Caco-2 (cell line): ENCODE measurements at regions not wholly inside any gene's neighbourhood (a gene's known extent, or its start where the extent isn't known, plus 50 kb on each side); places are given as distances from the start of the nearest gene placed in this dataset.

Experiments used
- BruUV-seq: library from RNA; stranded (reverse); fragments of 400-500 nt; replicated peaks from 2 replicates; lab custom pipeline; 2021; lab: Mats Ljungman, UMichigan
- CTCF ChIA-PET: fragments of 300-600 bp; sonication (Branson Sonifier 250); formaldehyde crosslinking; loops from one replicate; lab custom pipeline; 2022; ENCODE audit warnings: antibody characterized with exemption; lab: Charles Lee
- POLR2A ChIA-PET: fragments of 300-600 bp; sonication (Branson Sonifier 250); formaldehyde crosslinking; loops from one replicate; lab custom pipeline; 2022; ENCODE audit warnings: antibody characterized with exemption; lab: Charles Lee
- DNase-seq, 2 experiments: peaks; one replicate each; pipeline versions ENCODE4 v3.0.0 to v3.0.0-alpha.2; 2020 to 2022
- H3K27me3 ChIP-seq: replicated peaks from 2 replicates; pipeline ENCODE4 v1.6.0; 2011; ENCODE audit warnings: low read length; ENCODE audit not compliant: control insufficient read depth, insufficient read depth
- H3K36me3 ChIP-seq: 2 replicates; pipeline ENCODE4 v1.5.1; 2011; ENCODE audit warnings: low read length; ENCODE audit not compliant: control insufficient read depth, insufficient read depth
- H3K4me1 ChIP-seq: fragments of 250-450 bp; sonication (Bioruptor Pico); 2 replicates; pipeline ENCODE4 v1.5.1; 2020; ENCODE audit warnings: mild to moderate bottlenecking
- H3K4me3 ChIP-seq: 2 replicates; pipeline ENCODE4 v1.5.1; 2011; ENCODE audit warnings: low read depth, mild to moderate bottlenecking, control low read depth, low read length
- H3K9me3 ChIP-seq: fragments of 250-450 bp; sonication (Bioruptor Pico); 2 replicates; pipeline ENCODE4 v1.5.1; 2020; ENCODE audit warnings: mild to moderate bottlenecking, moderate library complexity
- H3K27ac Mint-ChIP-seq: one replicate; pipeline ENCODE4 v1.8.0; 2022; ENCODE audit warnings: mixed read lengths; ENCODE audit not compliant: unreplicated experiment
- H3K27me3 Mint-ChIP-seq: one replicate; pipeline ENCODE4 v1.8.0; 2022; ENCODE audit warnings: mixed read lengths; ENCODE audit not compliant: insufficient read depth, unreplicated experiment
- H3K36me3 Mint-ChIP-seq: one replicate; pipeline ENCODE4 v1.8.0; 2022; ENCODE audit warnings: mild to moderate bottlenecking, mixed read lengths; ENCODE audit not compliant: insufficient read depth, unreplicated experiment
- H3K4me1 Mint-ChIP-seq: one replicate; pipeline ENCODE4 v1.8.0; 2022; ENCODE audit warnings: low read depth, mixed read lengths; ENCODE audit not compliant: unreplicated experiment
- H3K4me3 Mint-ChIP-seq: one replicate; pipeline ENCODE4 v1.8.0; 2022; ENCODE audit warnings: mild to moderate bottlenecking, moderate library complexity, mixed read lengths; ENCODE audit not compliant: unreplicated experiment
- H3K9me3 Mint-ChIP-seq: one replicate; pipeline ENCODE4 v1.8.0; 2022; ENCODE audit warnings: mixed read lengths; ENCODE audit not compliant: unreplicated experiment
- intact Hi-C: fragments of 100-400 bp; cut with micrococcal nuclease; formaldehyde crosslinking; loops from one replicate; pipeline ENCODE4 v1.10.0; 2022; ENCODE audit not compliant: unreplicated experiment
- TF ChIP-seq, protein P1 (sequence below), 2 experiments: fragments of 200-600 bp in 1 of 2; IDR thresholded peaks; 1 replicate in 1 of 2; 2 replicates in 1 of 2; pipeline versions ENCODE4 v1.5.1 to v1.8.0; 2011 to 2022; ENCODE audit warnings: antibody characterized with exemption in 1 of 2, control low read depth in 1 of 2, inconsistent platforms in 1 of 2, low read depth in 1 of 2, low read length in 1 of 2, mild to moderate bottlenecking in 1 of 2, moderate library complexity in 1 of 2; ENCODE audit not compliant: insufficient read depth in 1 of 2, severe bottlenecking in 1 of 2, unreplicated experiment in 1 of 2

DNA sequence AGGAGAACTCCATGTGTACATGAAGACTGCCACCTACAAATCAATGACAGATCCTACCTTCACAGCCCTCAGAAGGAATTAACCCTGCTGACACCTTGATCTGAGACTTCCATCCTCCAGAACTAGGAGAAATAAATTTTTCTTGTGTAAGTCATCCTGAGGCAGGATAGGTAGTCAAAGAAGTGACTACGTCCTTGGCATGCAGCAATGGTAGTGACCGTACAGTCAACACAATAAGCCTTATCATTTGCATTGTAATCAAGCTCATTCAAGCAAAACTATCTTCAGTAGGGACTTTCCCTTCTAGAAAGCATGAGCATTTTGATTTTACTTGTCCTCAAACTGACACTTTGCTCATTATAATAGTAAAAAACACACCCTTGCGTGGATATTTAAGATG lies 64.0 kb upstream of the KCNK1 start:
- H3K36me3 Mint-ChIP-seq: no peaks in the 10 kb centered on the region
- POLR2A ChIA-PET: no interaction called here
- no peak overlapping the region for H3K4me3 Mint-ChIP-seq
- BruUV-seq: no TSS peak
- H3K4me1 Mint-ChIP-seq: no peaks in the 10 kb centered on the region
- no peak overlapping the region for H3K27ac Mint-ChIP-seq
- H3K9me3 Mint-ChIP-seq: no peaks in the 10 kb centered on the region
- Histone ChIP-seq H3K27me3 (no peaks in the 10 kb centered on the region; the same call in 1 of the 2 replicates), H3K36me3 (no peaks in the 10 kb centered on the region), H3K4me3 (no peak overlapping the region), H3K4me1 (no peaks in the 10 kb centered on the region), H3K9me3 (no peaks in the 10 kb centered on the region)
- intact Hi-C loops: no loop called here
- TF ChIP-seq, protein P1, sequence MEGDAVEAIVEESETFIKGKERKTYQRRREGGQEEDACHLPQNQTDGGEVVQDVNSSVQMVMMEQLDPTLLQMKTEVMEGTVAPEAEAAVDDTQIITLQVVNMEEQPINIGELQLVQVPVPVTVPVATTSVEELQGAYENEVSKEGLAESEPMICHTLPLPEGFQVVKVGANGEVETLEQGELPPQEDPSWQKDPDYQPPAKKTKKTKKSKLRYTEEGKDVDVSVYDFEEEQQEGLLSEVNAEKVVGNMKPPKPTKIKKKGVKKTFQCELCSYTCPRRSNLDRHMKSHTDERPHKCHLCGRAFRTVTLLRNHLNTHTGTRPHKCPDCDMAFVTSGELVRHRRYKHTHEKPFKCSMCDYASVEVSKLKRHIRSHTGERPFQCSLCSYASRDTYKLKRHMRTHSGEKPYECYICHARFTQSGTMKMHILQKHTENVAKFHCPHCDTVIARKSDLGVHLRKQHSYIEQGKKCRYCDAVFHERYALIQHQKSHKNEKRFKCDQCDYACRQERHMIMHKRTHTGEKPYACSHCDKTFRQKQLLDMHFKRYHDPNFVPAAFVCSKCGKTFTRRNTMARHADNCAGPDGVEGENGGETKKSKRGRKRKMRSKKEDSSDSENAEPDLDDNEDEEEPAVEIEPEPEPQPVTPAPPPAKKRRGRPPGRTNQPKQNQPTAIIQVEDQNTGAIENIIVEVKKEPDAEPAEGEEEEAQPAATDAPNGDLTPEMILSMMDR (IDR thresholded peaks at IDR 0.05; ENCODE audit: insufficient read depth in 1 of 2, low read depth in 1 of 2, low read length in 1 of 2, severe bottlenecking in 1 of 2, unreplicated experiment in 1 of 2): no peak
- CTCF ChIA-PET: no interaction called here
- no peak for DNase-seq
- peaks cover 6% of the 10 kb centered on the region for H3K27me3 Mint-ChIP-seq

DNA sequence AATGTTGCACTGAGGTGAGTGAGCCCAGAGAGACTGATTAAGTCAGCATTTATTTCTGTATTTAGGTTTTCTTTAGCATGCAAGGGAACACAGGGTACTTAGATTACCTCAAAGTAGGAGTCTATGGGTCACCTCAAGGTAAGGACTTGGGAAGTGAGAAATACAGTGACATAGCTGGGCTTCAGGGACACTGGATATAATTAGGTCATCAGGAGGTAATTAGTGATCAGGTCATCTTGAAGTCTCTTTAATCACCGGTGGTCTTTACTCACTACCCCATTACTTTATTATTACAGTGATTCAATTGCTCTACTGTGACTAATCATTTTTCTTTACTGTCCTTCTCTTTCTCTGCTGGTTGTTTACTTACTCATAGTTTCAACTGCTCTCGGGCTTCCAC lies 59.9 kb upstream of the KCNK1 start:
- no peak for DNase-seq
- Mint-ChIP-seq H3K9me3 (no peaks in the 10 kb centered on the region), H3K27ac (no peak overlapping the region), H3K27me3 (peaks cover 3% of the 10 kb centered on the region), H3K4me3 (no peak overlapping the region), H3K4me1 (no peaks in the 10 kb centered on the region), H3K36me3 (no peaks in the 10 kb centered on the region)
- Histone ChIP-seq H3K27me3 (no peaks in the 10 kb centered on the region; the same call in 1 of the 2 replicates), H3K9me3 (no peaks in the 10 kb centered on the region), H3K36me3 (no peaks in the 10 kb centered on the region), H3K4me1 (no peaks in the 10 kb centered on the region), H3K4me3 (no peak overlapping the region)
- intact Hi-C loops: no loop called here
- ChIA-PET CTCF (no interaction called here), POLR2A (no interaction called here)
- TF ChIP-seq, protein P1 (IDR thresholded peaks at IDR 0.05; ENCODE audit: insufficient read depth in 1 of 2, low read depth in 1 of 2, low read length in 1 of 2, severe bottlenecking in 1 of 2, unreplicated experiment in 1 of 2): no peak
- no TSS peak for BruUV-seq

DNA sequence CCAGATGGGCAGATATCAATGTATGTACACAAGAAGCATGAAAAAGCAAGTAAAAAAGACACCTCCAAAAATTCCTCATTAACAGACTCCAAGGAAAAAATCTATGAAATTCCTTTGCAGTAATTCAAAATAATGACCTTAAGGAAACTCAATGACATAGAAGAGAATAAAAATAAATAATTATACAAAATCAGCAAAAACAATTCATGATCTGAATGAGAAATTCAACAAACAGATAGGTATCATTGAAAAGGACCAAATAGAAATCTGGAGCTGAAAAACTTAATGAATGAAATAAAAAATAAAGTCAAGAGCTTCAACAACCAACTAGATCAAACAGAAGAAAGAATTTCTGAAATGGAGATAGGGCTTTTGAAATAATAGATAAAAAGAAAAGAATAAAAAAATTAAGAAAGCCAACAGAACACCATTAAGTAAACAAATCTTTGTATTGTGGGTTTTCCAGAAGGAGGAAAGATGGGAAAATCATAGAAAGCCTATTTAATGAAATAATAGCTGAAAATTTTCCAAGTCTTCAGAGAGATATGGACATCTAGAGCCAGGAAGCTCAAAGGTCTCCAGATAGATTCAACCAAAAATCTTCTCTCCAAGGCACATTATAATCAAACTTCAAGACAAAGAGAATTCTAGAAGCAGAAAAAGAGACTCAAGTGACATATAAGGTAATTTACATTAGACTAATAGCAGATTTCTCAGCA lies 52.0 kb upstream of the KCNK1 start:
- POLR2A ChIA-PET: no interaction called here
- H3K4me1 ChIP-seq: no peaks in the 10 kb centered on the region
- no peaks in the 10 kb centered on the region for H3K36me3 Mint-ChIP-seq
- H3K27ac Mint-ChIP-seq: no peak overlapping the region
- BruUV-seq: no TSS peak
- peaks cover 14% of the 10 kb centered on the region for H3K9me3 Mint-ChIP-seq
- intact Hi-C loops: no loop called here
- DNase-seq: no peak
- TF ChIP-seq, protein P1 (IDR thresholded peaks at IDR 0.05; ENCODE audit: insufficient read depth in 1 of 2, low read depth in 1 of 2, low read length in 1 of 2, severe bottlenecking in 1 of 2, unreplicated experiment in 1 of 2): no peak
- no peaks in the 10 kb centered on the region for H3K36me3 ChIP-seq
- no peak overlapping the region for H3K4me3 ChIP-seq
- H3K27me3 ChIP-seq: no peaks in the 10 kb centered on the region
- H3K27me3 Mint-ChIP-seq: peaks cover 3% of the 10 kb centered on the region
- no peaks in the 10 kb centered on the region for H3K4me1 Mint-ChIP-seq
- no peak overlapping the region for H3K4me3 Mint-ChIP-seq
- peaks cover 9% of the 10 kb centered on the region; the same call in 1 of the 2 replicates for H3K9me3 ChIP-seq
- CTCF ChIA-PET: no interaction called here
